ENCODE measurements at regions not wholly inside any gene's neighbourhood (a gene's known extent, or its start where the extent isn't known, plus 50 kb on each side); places are given as distances from the start of the nearest gene placed in this dataset.

- no peak overlapping the region for H2AFZ ChIP-seq (ENCODE audit: low read depth, low read length, poor library complexity, severe bottlenecking)
- ChIA-PET RAD21 (ENCODE audit: low non-redundant PET in 1 of 2, low total read pairs in 2 of 2, uncharacterized antibody in 2 of 2, unreplicated experiment in 2 of 2) (no interaction called here), CTCF (no interaction called here)
Measured at GRCh38 chr1:63262459-63262770, 60.0 kb upstream of the FOXD3 start.

DNA sequence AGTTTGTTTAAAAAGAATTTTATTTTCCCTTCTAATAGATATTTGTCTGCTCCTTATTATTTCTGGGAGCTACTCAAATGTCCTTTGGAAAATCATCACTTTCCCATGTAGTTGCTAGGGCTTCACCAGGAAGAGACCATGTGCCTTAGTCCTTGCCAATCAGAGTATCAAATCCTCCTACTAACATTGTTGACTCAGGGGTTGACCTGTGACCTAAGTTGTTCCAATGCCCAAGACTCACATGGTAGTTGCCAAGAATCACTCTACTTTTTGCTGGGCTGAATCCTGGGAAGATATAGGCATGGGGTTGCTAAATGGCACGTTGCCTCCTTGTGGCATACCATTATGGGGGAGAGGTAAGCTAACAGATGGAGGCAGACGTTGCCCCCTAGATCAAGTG, 58.2 kb upstream of the FOXD3 start:
- no peaks in the 10 kb centered on the region for H3K9me2 ChIP-seq (ENCODE audit: insufficient read depth)
- no TSS peak for BruUV-seq (replicated peaks)
- no peaks in the 10 kb centered on the region for H4K20me1 ChIP-seq (ENCODE audit: insufficient read depth)
- H3K4me3 ChIP-seq (replicated peaks in 1 of 2; ENCODE audit: low read depth in 1 of 2, low read length in 2 of 2) = no peak overlapping the region
- DNase-seq (ENCODE audit: low read depth, low spot score) = no peak
- H3K9ac ChIP-seq (ENCODE audit: low read length) = no peak overlapping the region
- H2AFZ ChIP-seq (ENCODE audit: low read depth, low read length, poor library complexity, severe bottlenecking) = no peak overlapping the region
- H3K9me3 ChIP-seq (ENCODE audit: control insufficient read depth in 1 of 2, insufficient read depth in 1 of 2, low read depth in 1 of 2, low read length in 2 of 2) = no peaks in the 10 kb centered on the region
- TF ChIP-seq RAD21 (IDR thresholded peaks at IDR 0.05; ENCODE audit: low read depth) = no peak
- TF ChIP-seq POLR2A (IDR thresholded peaks at IDR 0.05; ENCODE audit: borderline replicate concordance, extremely low read depth, insufficient read depth, insufficient read length) = no peak
- no peak for TF ChIP-seq EZH2 (IDR thresholded peaks at IDR 0.05)
- no peak for TF ChIP-seq FOSL1 (IDR thresholded peaks at IDR 0.05; ENCODE audit: low read depth)
- no peak for TF ChIP-seq ATF3 (IDR thresholded peaks at IDR 0.05)
- TF ChIP-seq CEBPB (IDR thresholded peaks at IDR 0.05; ENCODE audit: low read depth) = no peak
- ChIA-PET RAD21 (ENCODE audit: low non-redundant PET in 1 of 2, low total read pairs in 2 of 2, uncharacterized antibody in 2 of 2, unreplicated experiment in 2 of 2) (no interaction called here), POLR2A (no interaction called here), CTCF (no interaction called here)
- no peaks in the 10 kb centered on the region for H3K27me3 ChIP-seq (ENCODE audit: insufficient read depth, low read length)
- H3K79me2 ChIP-seq (ENCODE audit: insufficient read depth, low read length) = no peaks in the 10 kb centered on the region
- ATAC-seq = no peak
- no peaks in the 10 kb centered on the region for H3K36me3 ChIP-seq (ENCODE audit: control insufficient read depth in 1 of 2, insufficient read depth in 2 of 2, low read length in 2 of 2)
- H3K4me2 ChIP-seq (ENCODE audit: low read length) = no peak overlapping the region
- intact Hi-C loops (cut with micrococcal nuclease) = no loop called here
- H3K27ac ChIP-seq (ENCODE audit: low read depth, low read length) = no peak overlapping the region
- no peaks in the 10 kb centered on the region for H3K4me1 ChIP-seq (ENCODE audit: control insufficient read depth in 1 of 2, insufficient read depth in 2 of 2, low read length in 2 of 2)

More at GRCh38 chr1:63262459-63262770, 60.0 kb upstream of the FOXD3 start:
- no peaks in the 10 kb centered on the region for H3K36me3 ChIP-seq (ENCODE audit: control insufficient read depth in 1 of 2, insufficient read depth in 2 of 2, low read length in 2 of 2)
- ATAC-seq = no peak
- TF ChIP-seq CTCF (IDR thresholded peaks at IDR 0.05 in 2 of 3, conservative IDR thresholded peaks at IDR 0.05 in 1 of 3; ENCODE audit: borderline replicate concordance in 1 of 3, insufficient read depth in 1 of 3, low read depth in 2 of 3, low read length in 2 of 3) = no peak
- TF ChIP-seq JUND (IDR thresholded peaks at IDR 0.05) = no peak
- no peak for TF ChIP-seq ATF3 (IDR thresholded peaks at IDR 0.05)
- TF ChIP-seq EGR1 (IDR thresholded peaks at IDR 0.05; ENCODE audit: low read depth) = no peak
- no peak for TF ChIP-seq ZFX (IDR thresholded peaks at IDR 0.05)
- POLR2A ChIA-PET = no interaction called here
- H3K4me1 ChIP-seq (ENCODE audit: control insufficient read depth in 1 of 2, insufficient read depth in 2 of 2, low read length in 2 of 2) = no peaks in the 10 kb centered on the region
- no peak overlapping the region for H3K27ac ChIP-seq (ENCODE audit: low read depth, low read length)
- no peaks in the 10 kb centered on the region for H3K9me2 ChIP-seq (ENCODE audit: insufficient read depth)
- no peak overlapping the region for H3K9ac ChIP-seq (ENCODE audit: low read length)
- no peak overlapping the region for H3K4me2 ChIP-seq (ENCODE audit: low read length)
- H3K27me3 ChIP-seq (ENCODE audit: insufficient read depth, low read length) = no peaks in the 10 kb centered on the region
- intact Hi-C loops (cut with micrococcal nuclease) = no loop called here
- H4K20me1 ChIP-seq (ENCODE audit: insufficient read depth) = no peaks in the 10 kb centered on the region
- no peak for DNase-seq (ENCODE audit: low read depth, low spot score)
- no peaks in the 10 kb centered on the region for H3K79me2 ChIP-seq (ENCODE audit: insufficient read depth, low read length)
- BruUV-seq (replicated peaks) = no TSS peak
- no peaks in the 10 kb centered on the region for H3K9me3 ChIP-seq (ENCODE audit: control insufficient read depth in 1 of 2, insufficient read depth in 1 of 2, low read depth in 1 of 2, low read length in 2 of 2)
- no peak overlapping the region for H3K4me3 ChIP-seq (replicated peaks in 1 of 2; ENCODE audit: low read depth in 1 of 2, low read length in 2 of 2)
